Lower leg skin (tissue), 4 donors: ENCODE measurements at regions not wholly inside any gene's neighbourhood (a gene's known extent, or its start where the extent isn't known, plus 50 kb on each side); places are given as distances from the start of the nearest gene placed in this dataset.

Source experiments
- DNase-seq, 2 donors: peaks; one replicate each; pipeline ENCODE4 v3.0.0-alpha.2; 2019; ENCODE audit warnings: low spot score in 2 of 2
- H3K4me3 ChIP-seq: fragments of 200-600 bp; sonication (generic); 2 replicates; pipeline ENCODE4 v1.5.1; 2017; ENCODE audit warnings: mild to moderate bottlenecking, low read depth; ENCODE audit not compliant: poor library complexity, severe bottlenecking
- POLR2A ChIP-seq, 2 donors: fragments of 450-650 bp; IDR thresholded peaks; one replicate each; pipeline ENCODE4 v1.6.1; 2016 to 2017; ENCODE audit warnings: antibody characterized with exemption in 2 of 2, mild to moderate bottlenecking in 1 of 2, moderate library complexity in 1 of 2
- WGBS, 2 donors: methylation state at CpG; one replicate each; pipeline ENCODE4 v1.1.5; 2018; 5-methylcytosine and 5-hydroxymethylcytosine counted together
- intact Hi-C: fragments of 100-400 bp; cut with DNase I; formaldehyde crosslinking; loops from one replicate; pipeline ENCODE4 v1.15.0; 2023; ENCODE audit warnings: low total_unique reads
- TF ChIP-seq, protein P1 (sequence below), 3 donors: fragments of 450-650 bp; IDR thresholded peaks; one replicate each; pipeline ENCODE4 v1.5.1; 2016; ENCODE audit warnings: antibody characterized with exemption in 3 of 3, mild to moderate bottlenecking in 3 of 3, moderate library complexity in 2 of 3

GRCh38 chr2:146251328-146251727 is 1593.5 kb upstream of the ACVR2A start:
- intact Hi-C loops: no loop called here
- no peak for DNase-seq
- WGBS, 2 donors: 40 to 46% methylated on average over 3 of the region's 3 CpGs
- TF ChIP-seq POLR2A (IDR thresholded peaks at IDR 0.05): no peak
- TF ChIP-seq, protein P1, sequence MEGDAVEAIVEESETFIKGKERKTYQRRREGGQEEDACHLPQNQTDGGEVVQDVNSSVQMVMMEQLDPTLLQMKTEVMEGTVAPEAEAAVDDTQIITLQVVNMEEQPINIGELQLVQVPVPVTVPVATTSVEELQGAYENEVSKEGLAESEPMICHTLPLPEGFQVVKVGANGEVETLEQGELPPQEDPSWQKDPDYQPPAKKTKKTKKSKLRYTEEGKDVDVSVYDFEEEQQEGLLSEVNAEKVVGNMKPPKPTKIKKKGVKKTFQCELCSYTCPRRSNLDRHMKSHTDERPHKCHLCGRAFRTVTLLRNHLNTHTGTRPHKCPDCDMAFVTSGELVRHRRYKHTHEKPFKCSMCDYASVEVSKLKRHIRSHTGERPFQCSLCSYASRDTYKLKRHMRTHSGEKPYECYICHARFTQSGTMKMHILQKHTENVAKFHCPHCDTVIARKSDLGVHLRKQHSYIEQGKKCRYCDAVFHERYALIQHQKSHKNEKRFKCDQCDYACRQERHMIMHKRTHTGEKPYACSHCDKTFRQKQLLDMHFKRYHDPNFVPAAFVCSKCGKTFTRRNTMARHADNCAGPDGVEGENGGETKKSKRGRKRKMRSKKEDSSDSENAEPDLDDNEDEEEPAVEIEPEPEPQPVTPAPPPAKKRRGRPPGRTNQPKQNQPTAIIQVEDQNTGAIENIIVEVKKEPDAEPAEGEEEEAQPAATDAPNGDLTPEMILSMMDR (IDR thresholded peaks at IDR 0.05): no peak
- no peak overlapping the region for H3K4me3 ChIP-seq

GRCh38 chr2:146246736-146247523 is 1597.9 kb upstream of the ACVR2A start:
- TF ChIP-seq POLR2A (IDR thresholded peaks at IDR 0.05): no peak
- TF ChIP-seq, protein P1 (IDR thresholded peaks at IDR 0.05): no peak
- intact Hi-C loops: no loop called here
- no peak overlapping the region for H3K4me3 ChIP-seq
- WGBS, 2 donors: 0% methylated on average over 1 of the region's 1 CpG
- DNase-seq: no peak

- no peak for DNase-seq
- no peak overlapping the region for H3K4me3 ChIP-seq
- intact Hi-C loops: no loop called here
- TF ChIP-seq POLR2A (IDR thresholded peaks at IDR 0.05): no peak
- TF ChIP-seq, protein P1 (IDR thresholded peaks at IDR 0.05): no peak
- WGBS, 2 donors: 50 to 51% methylated on average over 3 of the region's 3 CpGs
Measured at GRCh38 chr2:146246002-146246735, 1598.7 kb upstream of the ACVR2A start.

- WGBS, 2 donors: 79 to 82% methylated on average over 2 of the region's 2 CpGs
- TF ChIP-seq POLR2A (IDR thresholded peaks at IDR 0.05): no peak
- TF ChIP-seq, protein P1 (IDR thresholded peaks at IDR 0.05): no peak
Measured at GRCh38 chr2:146244830-146245229, 1600.0 kb upstream of the ACVR2A start.

GRCh38 chr2:146244131-146244530 is 1600.7 kb upstream of the ACVR2A start:
- H3K4me3 ChIP-seq: no peak overlapping the region
- no peak for TF ChIP-seq POLR2A (IDR thresholded peaks at IDR 0.05)
- TF ChIP-seq, protein P1 (IDR thresholded peaks at IDR 0.05): no peak
- intact Hi-C loops: no loop called here
- no peak for DNase-seq
- 52 to 62% methylated on average over 2 of the region's 2 CpGs for WGBS, 2 donors

More at GRCh38 chr2:146244830-146245229, 1600.0 kb upstream of the ACVR2A start:
- DNase-seq: no peak
- H3K4me3 ChIP-seq: no peak overlapping the region
- intact Hi-C loops: no loop called here
